ENCODE measurements at regions not wholly inside any gene's neighbourhood (a gene's known extent, or its start where the extent isn't known, plus 50 kb on each side); places are given as distances from the start of the nearest gene placed in this dataset.

DNA sequence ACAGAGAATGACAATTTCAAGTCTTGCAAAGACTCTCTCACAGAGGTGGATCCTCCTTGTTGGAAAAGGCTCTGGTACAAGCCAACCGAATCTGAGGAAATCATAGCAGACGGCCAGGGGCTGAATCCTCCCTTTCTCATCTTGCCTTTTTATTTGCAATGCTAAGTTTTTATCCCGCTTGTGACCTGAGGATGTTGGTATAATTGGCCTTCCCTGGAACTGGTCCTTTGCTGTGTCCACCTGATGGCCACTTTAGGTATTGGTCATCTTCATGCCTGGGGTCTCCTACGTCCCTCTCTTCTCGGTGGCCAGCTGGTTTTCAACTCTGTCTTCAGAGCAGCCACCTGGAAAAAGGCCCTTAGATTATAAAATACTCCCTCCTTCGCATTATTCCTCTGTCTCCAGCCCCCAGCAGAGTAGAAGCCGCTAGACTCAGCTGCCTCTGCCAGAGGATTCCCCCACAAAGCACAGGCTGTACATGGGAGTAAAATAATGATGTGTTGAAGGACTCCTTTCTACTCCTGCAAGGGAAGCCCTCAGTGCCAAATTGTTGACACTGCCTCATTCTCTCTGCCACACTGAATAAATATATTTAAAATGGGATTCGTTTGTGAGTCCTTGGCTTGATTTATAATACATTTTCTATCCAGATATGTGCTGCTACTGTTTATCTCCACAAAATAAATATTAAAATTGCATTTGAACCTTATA lies 208.9 kb upstream of the CFAP20DC start:
- TF ChIP-seq, protein P1, sequence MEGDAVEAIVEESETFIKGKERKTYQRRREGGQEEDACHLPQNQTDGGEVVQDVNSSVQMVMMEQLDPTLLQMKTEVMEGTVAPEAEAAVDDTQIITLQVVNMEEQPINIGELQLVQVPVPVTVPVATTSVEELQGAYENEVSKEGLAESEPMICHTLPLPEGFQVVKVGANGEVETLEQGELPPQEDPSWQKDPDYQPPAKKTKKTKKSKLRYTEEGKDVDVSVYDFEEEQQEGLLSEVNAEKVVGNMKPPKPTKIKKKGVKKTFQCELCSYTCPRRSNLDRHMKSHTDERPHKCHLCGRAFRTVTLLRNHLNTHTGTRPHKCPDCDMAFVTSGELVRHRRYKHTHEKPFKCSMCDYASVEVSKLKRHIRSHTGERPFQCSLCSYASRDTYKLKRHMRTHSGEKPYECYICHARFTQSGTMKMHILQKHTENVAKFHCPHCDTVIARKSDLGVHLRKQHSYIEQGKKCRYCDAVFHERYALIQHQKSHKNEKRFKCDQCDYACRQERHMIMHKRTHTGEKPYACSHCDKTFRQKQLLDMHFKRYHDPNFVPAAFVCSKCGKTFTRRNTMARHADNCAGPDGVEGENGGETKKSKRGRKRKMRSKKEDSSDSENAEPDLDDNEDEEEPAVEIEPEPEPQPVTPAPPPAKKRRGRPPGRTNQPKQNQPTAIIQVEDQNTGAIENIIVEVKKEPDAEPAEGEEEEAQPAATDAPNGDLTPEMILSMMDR (IDR thresholded peaks at IDR 0.05): no peak
- TF ChIP-seq POLR2AphosphoS5 (IDR thresholded peaks at IDR 0.05): no peak
- no peak for TF ChIP-seq POLR2A (IDR thresholded peaks at IDR 0.05)
